Thoracic aorta (tissue), 2 donors: ENCODE measurements at regions not wholly inside any gene's neighbourhood (a gene's known extent, or its start where the extent isn't known, plus 50 kb on each side); places are given as distances from the start of the nearest gene placed in this dataset.
A peak's percentile ranks its signal among the peaks of the same experiment; 100 is the strongest.

Experiments
- ATAC-seq: fragments of 150-250 bp; one replicate; pipeline ENCODE4 v1.8.0; 2017; ENCODE audit warnings: low read depth; ENCODE audit not compliant: insufficient number of reproducible peaks, low FRiP score
- DNase-seq: peaks from one replicate; pipeline ENCODE4 v3.0.0-alpha.2; 2020; ENCODE audit warnings: low spot score
- H3K27ac ChIP-seq, 2 donors: fragments of 200-600 bp; sonication (generic); 1 replicate in 1 of 2; 2 replicates in 1 of 2; pipeline ENCODE4 v1.5.1; 2016; ENCODE audit warnings: mild to moderate bottlenecking in 2 of 2, moderate library complexity in 2 of 2
- H3K27me3 ChIP-seq: fragments of 200-600 bp; sonication (generic); replicated peaks from 2 replicates; pipeline ENCODE4 v1.6.0; 2016; ENCODE audit warnings: mild to moderate bottlenecking; ENCODE audit not compliant: insufficient read depth
- H3K36me3 ChIP-seq: fragments of 200-600 bp; sonication (generic); one replicate; pipeline ENCODE4 v1.5.1; 2016
- H3K4me1 ChIP-seq, 2 donors: fragments of 200-600 bp; sonication (generic); 1 replicate in 1 of 2; 2 replicates in 1 of 2; pipeline versions ENCODE4 v1.5.1 to v1.6.0; 2016; ENCODE audit warnings: low read depth in 2 of 2, mild to moderate bottlenecking in 1 of 2; ENCODE audit not compliant: control insufficient read depth in 1 of 2
- H3K4me3 ChIP-seq: fragments of 200-600 bp; sonication (generic); 2 replicates; pipeline ENCODE4 v1.5.1; 2016; ENCODE audit warnings: mild to moderate bottlenecking
- H3K9me3 ChIP-seq: fragments of 200-600 bp; sonication (generic); 2 replicates; pipeline ENCODE4 v1.5.1; 2016
- CTCF ChIP-seq: fragments of 200-600 bp; sonication (generic); IDR thresholded peaks from one replicate; pipeline ENCODE4 v1.5.1; 2019; ENCODE audit warnings: antibody characterized with exemption

GRCh38 chr21:35204850-35205541 lies 155.9 kb upstream of the RUNX1 start:
- H3K27ac ChIP-seq, result peak overlapping the region; percentile 40 to 59
- DNase-seq, result peak; percentile 21

DNA sequence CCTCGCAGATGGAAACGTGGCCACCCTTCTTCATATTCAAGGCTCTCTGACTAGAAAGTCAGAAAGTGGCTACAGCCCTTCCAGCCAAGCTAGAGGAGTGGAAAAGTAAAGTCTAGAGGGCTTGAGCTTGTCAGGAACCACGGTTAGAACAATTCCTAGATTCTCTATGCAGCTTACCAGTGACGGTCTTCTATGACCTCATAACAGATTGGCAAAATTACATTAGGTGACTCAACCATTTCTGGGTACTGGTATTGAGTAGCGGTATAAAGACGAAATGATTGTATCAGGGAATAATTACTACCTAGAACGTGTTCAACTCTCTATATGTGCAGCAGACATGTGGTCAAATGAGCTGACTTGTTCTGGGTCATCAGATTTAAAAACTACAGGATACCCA lies 155.0 kb upstream of the RUNX1 start:
- Histone ChIP-seq H3K27ac (peak overlapping the region; percentile 31 to 59), H3K4me3 (peak overlapping the region; percentile 6), H3K36me3 (no peaks in the 10 kb centered on the region), H3K27me3 (no peaks in the 10 kb centered on the region), H3K9me3 (no peaks in the 10 kb centered on the region), H3K4me1 (peaks cover 23 to 65% of the 10 kb centered on the region in 2 donors)
- TF ChIP-seq CTCF, result no peak
- no peak for ATAC-seq
- DNase-seq, result no peak

More at GRCh38 chr21:35204850-35205541, 155.9 kb upstream of the RUNX1 start:
- Histone ChIP-seq H3K36me3 (no peaks in the 10 kb centered on the region), H3K9me3 (no peaks in the 10 kb centered on the region), H3K27me3 (no peaks in the 10 kb centered on the region), H3K4me1 (peaks cover 27 to 73% of the 10 kb centered on the region in 2 donors), H3K4me3 (peak overlapping the region; percentile 64)
- no peak for ATAC-seq
- TF ChIP-seq CTCF, result no peak

DNA sequence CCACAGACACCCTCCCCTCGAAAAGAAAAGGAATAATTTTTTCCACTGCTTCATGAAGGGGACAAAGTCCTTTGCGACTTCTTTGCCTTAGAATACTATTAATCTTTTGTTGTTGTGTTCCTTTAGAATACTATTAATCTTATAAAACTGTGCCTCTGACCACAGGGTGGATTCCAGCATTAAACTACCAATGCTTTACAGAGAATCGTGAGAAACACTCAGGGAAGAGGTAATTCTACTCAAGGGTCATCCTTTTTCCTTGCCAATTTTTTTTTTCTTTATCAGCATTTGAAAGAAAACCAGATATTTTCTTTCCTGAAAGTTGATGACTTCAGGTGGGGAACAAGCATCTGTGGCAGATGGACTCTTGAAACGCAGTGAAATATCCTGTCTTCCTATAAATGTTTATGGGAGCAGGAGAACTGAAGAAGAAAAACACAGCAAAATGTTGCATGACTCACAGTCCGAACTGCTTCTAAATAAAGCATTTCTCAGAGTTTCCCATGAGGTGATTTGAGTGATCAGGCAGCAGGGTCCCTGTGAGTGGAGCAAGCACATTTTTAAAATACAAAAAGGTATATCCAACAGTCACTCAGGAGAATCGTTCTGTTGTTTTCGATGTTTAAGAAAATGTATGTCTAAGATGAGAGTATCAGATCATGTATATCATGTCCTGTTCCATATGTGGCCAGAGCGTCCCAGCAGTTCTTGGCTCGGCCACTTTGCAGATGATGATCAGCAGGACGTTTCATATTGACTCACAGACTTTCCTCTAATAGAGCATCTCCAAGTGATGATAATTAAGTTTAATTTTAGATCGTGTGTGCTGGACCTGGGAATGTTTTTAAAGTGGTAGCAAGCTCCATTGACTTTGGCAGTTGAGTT lies 154.2 kb upstream of the RUNX1 start:
- Histone ChIP-seq H3K36me3 (no peaks in the 10 kb centered on the region), H3K4me1 (peaks cover 25 to 57% of the 10 kb centered on the region in 2 donors), H3K27me3 (no peaks in the 10 kb centered on the region), H3K4me3 (peak overlapping the region; percentile 6), H3K27ac (peak overlapping the region; percentile 31 to 59), H3K9me3 (no peaks in the 10 kb centered on the region)
- TF ChIP-seq CTCF, result no peak
- DNase-seq, result no peak
- peak; percentile 21 for ATAC-seq

GRCh38 chr21:35202431-35202830 lies 153.3 kb upstream of the RUNX1 start:
- Histone ChIP-seq H3K9me3 (no peaks in the 10 kb centered on the region), H3K27me3 (no peaks in the 10 kb centered on the region), H3K4me3 (no peak overlapping the region), H3K4me1 (peaks cover 29 to 53% of the 10 kb centered on the region in 2 donors), H3K36me3 (no peaks in the 10 kb centered on the region), H3K27ac (peak overlapping the region; percentile 31 to 59)
- ATAC-seq (no peak), DNase-seq (no peak)
- no peak for TF ChIP-seq CTCF

DNA sequence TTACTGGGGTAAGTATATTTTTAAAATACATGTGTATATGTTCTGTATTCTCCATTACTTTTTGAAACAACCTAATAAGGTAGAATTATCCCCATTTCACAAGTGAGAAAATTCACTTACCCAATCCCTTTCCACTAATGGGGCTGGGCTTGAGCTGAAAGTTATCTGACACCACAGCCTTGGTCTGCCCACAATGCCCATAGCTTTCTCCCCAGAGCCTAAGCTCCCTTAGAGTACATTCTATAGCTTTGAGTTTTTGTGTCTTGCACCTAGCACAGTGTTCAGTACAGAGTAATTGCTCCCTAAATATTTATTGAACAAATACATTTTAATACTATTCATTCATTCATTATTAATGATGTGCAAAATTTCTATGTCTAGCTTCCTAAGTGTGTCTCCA lies 152.7 kb upstream of the RUNX1 start:
- DNase-seq (no peak), ATAC-seq (no peak)
- Histone ChIP-seq H3K4me3 (no peak overlapping the region), H3K36me3 (no peaks in the 10 kb centered on the region), H3K4me1 (peaks cover 29 to 49% of the 10 kb centered on the region in 2 donors), H3K9me3 (no peaks in the 10 kb centered on the region), H3K27ac (no peak overlapping the region), H3K27me3 (no peaks in the 10 kb centered on the region)
- no peak for TF ChIP-seq CTCF
